Duodenal mucosa (tissue), 2 donors: ENCODE measurements at regions not wholly inside any gene's neighbourhood (a gene's known extent, or its start where the extent isn't known, plus 50 kb on each side); places are given as distances from the start of the nearest gene placed in this dataset.

Experiments
- H3K27ac ChIP-seq: one replicate; pipeline ENCODE4 v1.7.0; 2013; ENCODE audit warnings: low read depth, low read length
- H3K27me3 ChIP-seq, 2 donors: one replicate each; pipeline ENCODE4 v1.7.0; 2013; ENCODE audit warnings: low read length in 2 of 2, control low read depth in 1 of 2; ENCODE audit not compliant: insufficient read depth in 2 of 2, control insufficient read depth in 1 of 2
- H3K36me3 ChIP-seq, 2 donors: one replicate each; pipeline ENCODE4 v1.7.0; 2013; ENCODE audit warnings: low read length in 2 of 2, control low read depth in 1 of 2; ENCODE audit not compliant: insufficient read depth in 2 of 2, control insufficient read depth in 1 of 2
- H3K4me1 ChIP-seq, 2 donors: one replicate each; pipeline ENCODE4 v1.7.0; 2013; ENCODE audit warnings: low read length in 2 of 2, control low read depth in 1 of 2; ENCODE audit not compliant: insufficient read depth in 2 of 2, control insufficient read depth in 1 of 2
- H3K4me3 ChIP-seq, 2 donors: one replicate each; pipeline ENCODE4 v1.7.0; 2013; ENCODE audit warnings: low read length in 2 of 2, low read depth in 1 of 2
- H3K9ac ChIP-seq, 2 donors: one replicate each; pipeline ENCODE4 v1.7.0; 2013; ENCODE audit warnings: low read length in 2 of 2, low read depth in 1 of 2
- H3K9me3 ChIP-seq, 2 donors: one replicate each; pipeline ENCODE4 v1.7.0; 2013; ENCODE audit warnings: low read length in 2 of 2, control low read depth in 1 of 2; ENCODE audit not compliant: control insufficient read depth in 1 of 2

GRCh38 chr2:501667-502066 lies 175.5 kb downstream of the TMEM18 start:
- Histone ChIP-seq H3K4me3 (no peak overlapping the region), H3K4me1 (no peaks in the 10 kb centered on the region), H3K9me3 (no peaks in the 10 kb centered on the region), H3K27ac (no peak overlapping the region), H3K36me3 (no peaks in the 10 kb centered on the region), H3K9ac (no peak overlapping the region), H3K27me3 (no peaks in the 10 kb centered on the region)

DNA sequence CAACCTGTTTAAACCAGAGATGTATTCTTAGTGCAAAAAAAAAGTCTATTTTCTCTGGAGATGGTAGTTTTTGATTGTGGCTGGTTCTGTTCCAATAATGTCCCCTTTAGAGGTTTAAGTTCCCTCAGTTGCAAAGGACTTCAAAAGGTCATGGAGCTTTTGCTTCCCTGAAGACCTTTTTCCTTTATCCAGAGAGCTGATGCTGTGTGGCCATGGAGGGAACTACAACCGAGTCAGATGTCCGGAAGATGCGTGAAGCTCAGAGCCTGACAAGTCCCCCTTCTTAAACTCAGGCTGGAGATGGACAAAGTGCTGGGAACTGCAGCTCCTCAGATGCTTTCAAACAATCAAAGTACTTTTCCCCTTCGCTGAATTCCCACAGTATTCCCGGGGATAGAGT lies 176.1 kb downstream of the TMEM18 start:
- Histone ChIP-seq H3K27ac (no peak overlapping the region), H3K36me3 (no peaks in the 10 kb centered on the region), H3K4me3 (no peak overlapping the region), H3K27me3 (no peaks in the 10 kb centered on the region), H3K9me3 (no peaks in the 10 kb centered on the region), H3K4me1 (no peaks in the 10 kb centered on the region), H3K9ac (no peak overlapping the region)

GRCh38 chr2:499726-500125 lies 177.5 kb downstream of the TMEM18 start:
- H3K27ac ChIP-seq = no peak overlapping the region
- no peak overlapping the region for H3K4me3 ChIP-seq
- H3K27me3 ChIP-seq = no peaks in the 10 kb centered on the region
- H3K36me3 ChIP-seq = no peaks in the 10 kb centered on the region
- H3K4me1 ChIP-seq = no peaks in the 10 kb centered on the region
- no peak overlapping the region for H3K9ac ChIP-seq
- H3K9me3 ChIP-seq = no peaks in the 10 kb centered on the region

DNA sequence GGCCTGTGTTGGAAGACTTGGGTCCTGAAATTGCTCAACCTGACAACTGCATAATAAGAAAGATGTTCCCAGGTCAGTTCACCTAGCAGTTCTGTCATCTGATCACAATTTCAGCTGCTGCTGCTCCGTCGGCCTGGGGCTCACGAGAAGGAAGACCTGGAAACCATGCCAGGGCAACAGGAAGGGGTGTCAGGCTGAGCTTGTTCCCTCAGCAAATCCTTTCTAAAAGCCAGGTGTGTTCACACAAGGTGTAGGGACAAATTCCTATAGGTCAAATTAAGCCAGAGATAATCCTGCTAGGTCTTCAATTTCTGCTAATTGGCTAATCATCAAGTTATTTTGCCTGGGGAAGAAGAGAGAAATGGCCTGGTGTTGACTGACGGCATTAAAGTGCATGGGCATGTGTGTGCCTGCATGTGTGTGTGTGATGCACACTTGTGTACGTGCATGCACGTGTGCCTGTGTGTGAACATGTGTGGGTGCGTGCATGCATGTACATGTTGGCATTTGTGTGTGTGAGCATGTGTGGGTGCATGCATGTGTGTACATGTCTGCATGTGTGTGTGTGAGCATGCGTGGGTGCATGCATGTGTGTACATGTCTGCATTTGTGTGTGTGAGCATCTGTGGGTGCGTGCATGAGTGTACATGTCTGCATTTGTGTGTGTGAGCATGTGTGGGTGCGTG lies 178.6 kb downstream of the TMEM18 start:
- no peak overlapping the region for H3K9ac ChIP-seq
- no peaks in the 10 kb centered on the region for H3K4me1 ChIP-seq
- no peaks in the 10 kb centered on the region for H3K27me3 ChIP-seq
- no peak overlapping the region for H3K27ac ChIP-seq
- H3K36me3 ChIP-seq = no peaks in the 10 kb centered on the region
- H3K4me3 ChIP-seq = no peak overlapping the region
- no peaks in the 10 kb centered on the region for H3K9me3 ChIP-seq

GRCh38 chr2:497770-498492 lies 179.3 kb downstream of the TMEM18 start:
- no peak overlapping the region for H3K27ac ChIP-seq
- H3K4me1 ChIP-seq = no peaks in the 10 kb centered on the region
- no peaks in the 10 kb centered on the region for H3K9me3 ChIP-seq
- no peak overlapping the region for H3K4me3 ChIP-seq
- no peaks in the 10 kb centered on the region for H3K27me3 ChIP-seq
- H3K9ac ChIP-seq = no peak overlapping the region
- H3K36me3 ChIP-seq = no peaks in the 10 kb centered on the region

DNA sequence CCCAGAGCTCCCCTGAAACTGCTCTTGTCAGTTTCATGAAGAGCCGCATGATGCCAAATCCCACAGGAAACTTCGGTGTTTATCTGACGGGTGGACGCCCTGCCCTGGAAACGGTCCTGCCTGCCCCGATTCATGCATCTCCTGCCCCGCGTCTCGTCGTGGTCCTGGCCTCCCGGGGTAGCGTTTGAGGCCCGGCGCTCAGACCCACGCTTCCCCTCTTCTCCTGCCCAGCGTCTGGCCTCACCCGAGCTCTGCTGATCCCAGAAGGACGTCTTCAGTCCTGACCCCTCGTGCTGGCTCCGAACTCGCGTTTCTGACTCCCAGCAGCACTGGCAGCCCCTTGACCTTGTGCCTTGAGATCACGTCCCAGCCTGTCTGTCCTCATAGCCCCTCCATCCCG lies 180.5 kb downstream of the TMEM18 start:
- Histone ChIP-seq H3K4me3 (no peak overlapping the region), H3K9me3 (no peaks in the 10 kb centered on the region), H3K27me3 (peaks cover 0 to 6% of the 10 kb centered on the region in 2 donors), H3K4me1 (no peaks in the 10 kb centered on the region), H3K27ac (no peak overlapping the region), H3K9ac (no peak overlapping the region), H3K36me3 (no peaks in the 10 kb centered on the region)

DNA sequence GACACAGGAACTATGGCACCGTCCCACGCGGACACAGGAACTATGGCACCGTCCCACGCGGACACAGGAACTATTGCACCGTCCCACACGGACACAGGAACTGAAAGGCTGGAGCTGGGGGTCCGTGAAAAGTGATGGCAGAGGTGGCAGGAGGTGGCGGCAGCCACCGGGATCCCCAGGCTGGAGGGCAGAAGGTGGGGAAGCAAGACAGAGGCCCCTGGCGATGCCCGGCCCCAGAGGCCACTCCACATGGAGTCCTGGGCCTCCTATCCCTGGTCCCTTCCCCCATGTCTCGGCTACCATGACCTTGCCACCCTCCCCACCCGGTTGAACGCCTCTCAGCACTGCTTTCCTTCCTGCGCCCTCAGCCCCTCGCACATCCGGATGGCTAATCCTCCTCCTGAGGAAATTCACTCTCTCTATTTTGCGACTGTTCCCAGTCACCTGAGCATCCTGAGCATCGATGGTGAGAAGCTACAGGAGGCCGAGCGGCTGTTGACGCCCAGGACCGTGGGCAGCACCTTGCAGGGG lies 181.4 kb downstream of the TMEM18 start:
- Histone ChIP-seq H3K36me3 (no peaks in the 10 kb centered on the region), H3K4me3 (no peak overlapping the region), H3K27ac (no peak overlapping the region), H3K9ac (no peak overlapping the region), H3K9me3 (no peaks in the 10 kb centered on the region), H3K27me3 (peaks cover 0 to 6% of the 10 kb centered on the region in 2 donors), H3K4me1 (no peaks in the 10 kb centered on the region)

GRCh38 chr2:494853-495252 lies 182.4 kb downstream of the TMEM18 start:
- Histone ChIP-seq H3K4me1 (no peaks in the 10 kb centered on the region), H3K9ac (no peak overlapping the region), H3K9me3 (no peaks in the 10 kb centered on the region), H3K36me3 (no peaks in the 10 kb centered on the region), H3K4me3 (no peak overlapping the region), H3K27ac (no peak overlapping the region), H3K27me3 (peaks cover 0 to 6% of the 10 kb centered on the region in 2 donors)

GRCh38 chr2:493228-493627 lies 184.0 kb downstream of the TMEM18 start:
- Histone ChIP-seq H3K27ac (no peak overlapping the region), H3K36me3 (no peaks in the 10 kb centered on the region), H3K27me3 (peaks cover 0 to 6% of the 10 kb centered on the region in 2 donors), H3K9me3 (no peaks in the 10 kb centered on the region), H3K9ac (no peak overlapping the region), H3K4me3 (no peak overlapping the region), H3K4me1 (no peaks in the 10 kb centered on the region)

- Histone ChIP-seq H3K27ac (no peak overlapping the region), H3K9me3 (no peaks in the 10 kb centered on the region), H3K36me3 (no peaks in the 10 kb centered on the region), H3K4me1 (no peaks in the 10 kb centered on the region), H3K9ac (no peak overlapping the region), H3K27me3 (peaks cover 0 to 6% of the 10 kb centered on the region in 2 donors), H3K4me3 (no peak overlapping the region)
These were observed 185.0 kb downstream of the TMEM18 start for GRCh38 chr2:492178-492577.
